A549 (cell line): ENCODE measurements at regions not wholly inside any gene's neighbourhood (a gene's known extent, or its start where the extent isn't known, plus 50 kb on each side); places are given as distances from the start of the nearest gene placed in this dataset.

Experiments used
- ATAC-seq, 2 experiments: fragments of 200-7000 bp in 1 of 2; fragments of >200 bp in 1 of 2; cut with Nextera tagmentation in 1 of 2; cut with Tn5 transposase in 1 of 2; 3 replicates each; pipeline versions ENCODE4 v1.8.0 to v1.9.1; 2018 to 2020; ENCODE audit warnings: mild to moderate bottlenecking in 1 of 2, moderate library complexity in 1 of 2
- CTCF ChIA-PET: fragments of 300-600 bp; sonication (Branson Sonifier 250); formaldehyde crosslinking; extraction: SDS; loops from one replicate; lab custom pipeline; 2021; ENCODE audit warnings: antibody characterized with exemption, inconsistent platforms; lab: Yijun Ruan, JAX
- POLR2A ChIA-PET: fragments of 350-600 bp; formaldehyde crosslinking; extraction: SDS; loops from one replicate; lab custom pipeline; 2021; ENCODE audit warnings: antibody characterized with exemption, inconsistent platforms; lab: Yijun Ruan, JAX
- DNase-seq, 2 experiments: peaks; one replicate each; pipeline versions ENCODE4 v3.0.0 to v3.0.0-alpha.2; 2011 to 2016; ENCODE audit warnings: low read depth in 1 of 2, low spot score in 1 of 2
- FAIRE-seq: peaks from 2 replicates; lab custom pipeline; 2011; peaks lifted over from hg19 to GRCh38; lab: Jason Lieb, UNC
- H3K27ac ChIP-seq, 2 experiments: fragments of >200 bp; sonication (Bioruptor Twin); formaldehyde crosslinking; 3 replicates each; pipeline ENCODE4 v1.5.1; 2016 to 2017
- H3K4me1 ChIP-seq: fragments of >200 bp; sonication (Bioruptor Twin); formaldehyde crosslinking; 3 replicates; pipeline ENCODE4 v1.6.1; 2016
- H3K4me2 ChIP-seq: fragments of >200 bp; sonication (Bioruptor Twin); formaldehyde crosslinking; 3 replicates; pipeline ENCODE4 v1.6.1; 2016
- H3K4me3 ChIP-seq: fragments of >200 bp; sonication (Bioruptor Twin); formaldehyde crosslinking; 3 replicates; pipeline ENCODE4 v1.5.1; 2016
- H3K9me3 ChIP-seq: fragments of >200 bp; sonication (Bioruptor Twin); formaldehyde crosslinking; 3 replicates; pipeline ENCODE4 v1.6.1; 2016
- BHLHE40 ChIP-seq: IDR thresholded peaks from 2 replicates; pipeline ENCODE4 v1.6.1; 2012; ENCODE audit warnings: low read depth, low read length, inconsistent platforms
- CBX2 ChIP-seq: fragments of 200-600 bp; sonication (generic); IDR thresholded peaks from 2 replicates; pipeline ENCODE4 v1.6.1; 2016; ENCODE audit warnings: low read depth, mild to moderate bottlenecking, borderline replicate concordance
- CHD2 ChIP-seq: fragments of 150-350 bp; IDR thresholded peaks from 2 replicates; pipeline ENCODE4 v1.6.1; 2014; ENCODE audit warnings: low read length; ENCODE audit not compliant: partially characterized antibody
- CHD4 ChIP-seq: fragments of 200-600 bp; sonication (generic); IDR thresholded peaks from 2 replicates; pipeline ENCODE4 v1.6.1; 2016; ENCODE audit warnings: antibody characterized with exemption, mild to moderate bottlenecking, borderline replicate concordance
- EHF ChIP-seq: fragments of 250-450 bp; sonication (Bioruptor Pico); IDR thresholded peaks from 2 replicates; pipeline ENCODE4 v1.5.0; 2020; ENCODE audit warnings: mild to moderate bottlenecking
- EP300 ChIP-seq, 2 experiments: fragments of >200 bp; sonication (Bioruptor Twin); formaldehyde crosslinking; IDR thresholded peaks; 2 replicates in 1 of 2; 3 replicates in 1 of 2; pipeline ENCODE4 v1.6.1; 2016 to 2017
- FOSB ChIP-seq: fragments of 250-450 bp; sonication (Bioruptor Pico); IDR thresholded peaks from 2 replicates; pipeline ENCODE4 v1.5.0; 2020; ENCODE audit warnings: mild to moderate bottlenecking, moderate library complexity
- FOSL2 ChIP-seq, 2 experiments: fragments of 450-650 bp in 1 of 2; fragments of >200 bp in 1 of 2; sonication (Bioruptor Twin) in 1 of 2; formaldehyde crosslinking; IDR thresholded peaks; 2 replicates each; pipeline versions ENCODE4 v1.5.0 to v1.6.1; 2016 to 2020; ENCODE audit warnings: mild to moderate bottlenecking in 1 of 2, moderate library complexity in 1 of 2
- FOXS1 ChIP-seq: fragments of 250-450 bp; sonication (Bioruptor Pico); IDR thresholded peaks from 2 replicates; pipeline ENCODE4 v1.5.0; 2020; ENCODE audit warnings: mild to moderate bottlenecking, moderate library complexity
- GATA3 ChIP-seq: IDR thresholded peaks from 2 replicates; pipeline ENCODE4 v1.6.1; 2012; ENCODE audit warnings: borderline replicate concordance
- HDAC2 ChIP-seq: fragments of 200-600 bp; sonication (generic); IDR thresholded peaks from 2 replicates; pipeline ENCODE4 v1.6.1; 2016
- HOXB13 ChIP-seq: fragments of 250-450 bp; sonication (Bioruptor Pico); IDR thresholded peaks from 2 replicates; pipeline ENCODE4 v1.5.0; 2020; ENCODE audit warnings: low read depth, mild to moderate bottlenecking, moderate library complexity
- JUN ChIP-seq, 2 experiments: fragments of >200 bp; sonication (Bioruptor Twin); formaldehyde crosslinking; IDR thresholded peaks; 2 replicates in 1 of 2; 3 replicates in 1 of 2; pipeline ENCODE4 v1.6.1; 2016 to 2017
- JUNB ChIP-seq: fragments of >200 bp; sonication (Bioruptor Twin); formaldehyde crosslinking; IDR thresholded peaks from 2 replicates; pipeline ENCODE4 v1.6.1; 2016
- MAZ ChIP-seq: fragments of 150-350 bp; IDR thresholded peaks from 2 replicates; pipeline ENCODE4 v1.6.1; 2014; ENCODE audit warnings: antibody characterized with exemption, low read depth, low read length, borderline replicate concordance
- NR3C1 ChIP-seq: fragments of >200 bp; sonication (Bioruptor Twin); formaldehyde crosslinking; IDR thresholded peaks from 3 replicates; pipeline ENCODE4 v1.6.1; 2017
- PBX3 ChIP-seq: IDR thresholded peaks from 2 replicates; pipeline ENCODE4 v1.6.1; 2012
- RAD21 ChIP-seq, 2 experiments: fragments of >200 bp in 1 of 2; sonication (Bioruptor Twin) in 1 of 2; formaldehyde crosslinking in 1 of 2; IDR thresholded peaks in 1 of 2; conservative IDR thresholded peaks in 1 of 2; 2 replicates in 1 of 2; 3 replicates in 1 of 2; pipeline ENCODE4 v1.6.1; 2012 to 2018; ENCODE audit warnings: inconsistent platforms in 1 of 2
- RARB ChIP-seq: fragments of 250-450 bp; sonication (Bioruptor Pico); IDR thresholded peaks from 2 replicates; pipeline ENCODE4 v1.8.0; 2021; ENCODE audit warnings: mild to moderate bottlenecking, moderate library complexity
- RCOR1 ChIP-seq: fragments of 150-350 bp; IDR thresholded peaks from 2 replicates; pipeline ENCODE4 v1.6.1; 2014; ENCODE audit warnings: antibody characterized with exemption, low read length, low read depth
- REST ChIP-seq: fragments of 200-600 bp; sonication (generic); IDR thresholded peaks from 2 replicates; pipeline ENCODE4 v1.6.1; 2016; ENCODE audit warnings: antibody characterized with exemption, mild to moderate bottlenecking, moderate library complexity
- SREBF2 ChIP-seq: fragments of 450-650 bp; IDR thresholded peaks from 2 replicates; pipeline ENCODE4 v1.6.1; 2014; ENCODE audit warnings: mild to moderate bottlenecking, moderate library complexity
- ZC3H11A ChIP-seq: fragments of 450-650 bp; IDR thresholded peaks from 2 replicates; pipeline ENCODE4 v1.6.1; 2014; ENCODE audit warnings: antibody characterized with exemption, mild to moderate bottlenecking
- ZNF302 ChIP-seq: fragments of 250-450 bp; sonication (Bioruptor Pico); IDR thresholded peaks from 2 replicates; pipeline ENCODE4 v1.9.0; 2021; ENCODE audit warnings: inconsistent platforms, mild to moderate bottlenecking, moderate library complexity
- ZSCAN20 ChIP-seq: fragments of 250-450 bp; sonication (Bioruptor Pico); IDR thresholded peaks from 2 replicates; pipeline ENCODE4 v1.8.0; 2022; ENCODE audit warnings: mild to moderate bottlenecking, moderate library complexity
- WGBS: methylation state at CpG from one replicate; pipeline ENCODE4 v1.1.6; 2017; ENCODE audit errors: missing lambda C conversion rate; 5-methylcytosine and 5-hydroxymethylcytosine counted together
- TF ChIP-seq, protein P1 (sequence below): fragments of >200 bp; sonication (Bioruptor Twin); formaldehyde crosslinking; IDR thresholded peaks from 2 replicates; pipeline ENCODE4 v1.6.1; 2016
- TF ChIP-seq, protein P2 (sequence below): IDR thresholded peaks from 2 replicates; pipeline ENCODE4 v1.6.1; 2012
- TF ChIP-seq, protein P3 (sequence below): IDR thresholded peaks from 2 replicates; pipeline ENCODE4 v1.6.1; 2012; ENCODE audit warnings: low read depth, borderline replicate concordance

DNA sequence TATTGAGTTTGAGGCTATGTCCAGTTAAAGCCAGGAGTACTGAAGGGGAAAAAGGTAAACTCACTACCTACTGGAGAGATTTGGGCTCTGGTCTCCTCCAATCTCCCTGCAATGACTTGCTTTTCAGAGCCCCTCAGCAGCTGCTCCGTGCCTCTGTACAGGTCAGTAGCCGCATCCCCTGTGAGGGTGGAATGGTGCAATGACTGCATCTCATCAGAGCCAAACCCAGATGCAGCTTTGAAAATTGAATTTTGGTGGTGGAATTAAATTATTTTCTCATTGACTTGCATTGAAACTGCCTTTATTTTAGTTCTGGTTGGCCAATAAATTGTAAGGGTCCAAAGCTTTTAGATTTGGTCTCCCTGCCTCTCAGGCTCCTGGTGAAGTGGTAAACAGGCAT, 166.7 kb downstream of the DLL1 start (continued):
- no peak for TF ChIP-seq FOSB (CRISPR knock-in tag)
- TF ChIP-seq HDAC2, result no peak
- no peak for TF ChIP-seq MAZ

GRCh38 chr6:170122651-170123050, 168.2 kb downstream of the DLL1 start:
- ATAC-seq, result no peak
- no peak for DNase-seq
- FAIRE-seq, result no peak
- H3K4me1 ChIP-seq, result no peaks in the 10 kb centered on the region
- no peak for TF ChIP-seq RAD21 (conservative IDR thresholded peaks at IDR 0.05 in 1 of 2, IDR thresholded peaks at IDR 0.05 in 1 of 2)
- TF ChIP-seq FOXS1, result no peak
- TF ChIP-seq ZC3H11A, result no peak
- no peak for TF ChIP-seq EP300 (IDR thresholded peaks at IDR 0.05)
- TF ChIP-seq RARB (CRISPR knock-in tag), result no peak
- no peak for TF ChIP-seq CBX2
- no peak for TF ChIP-seq JUNB
- TF ChIP-seq ZSCAN20, result no peak
- TF ChIP-seq BHLHE40, result no peak
- TF ChIP-seq ZNF302 (CRISPR knock-in tag), result no peak
- no peak for TF ChIP-seq CHD4
- no peak for TF ChIP-seq HDAC2
- TF ChIP-seq CHD2, result no peak
- TF ChIP-seq, protein P1, sequence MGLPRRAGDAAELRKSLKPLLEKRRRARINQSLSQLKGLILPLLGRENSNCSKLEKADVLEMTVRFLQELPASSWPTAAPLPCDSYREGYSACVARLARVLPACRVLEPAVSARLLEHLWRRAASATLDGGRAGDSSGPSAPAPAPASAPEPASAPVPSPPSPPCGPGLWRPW, result no peak
- TF ChIP-seq NR3C1, result no peak
- no peak overlapping the region for H3K27ac ChIP-seq
- no peak overlapping the region for H3K4me3 ChIP-seq
- no peak overlapping the region for H3K4me2 ChIP-seq
- H3K9me3 ChIP-seq, result no peaks in the 10 kb centered on the region
- WGBS, result 33% methylated on average over 1 of the region's 1 CpG
- POLR2A ChIA-PET, result no interaction called here
- CTCF ChIA-PET, result no interaction called here

- Histone ChIP-seq H3K4me2 (no peak overlapping the region), H3K4me1 (no peaks in the 10 kb centered on the region), H3K9me3 (no peaks in the 10 kb centered on the region), H3K27ac (no peak overlapping the region), H3K4me3 (no peak overlapping the region)
- CTCF ChIA-PET, result no interaction called here
- POLR2A ChIA-PET, result no interaction called here
- ATAC-seq (no peak), DNase-seq (no peak), FAIRE-seq (no peak)
- WGBS, result 32% methylated on average over 12 of the region's 21 CpGs
- TF ChIP-seq RCOR1 (no peak), BHLHE40 (no peak), CBX2 (no peak), HOXB13 (CRISPR knock-in tag) (no peak), RARB (CRISPR knock-in tag) (no peak), FOSL2 (IDR thresholded peaks at IDR 0.05) (no peak), FOSL2 (CRISPR knock-in tag; IDR thresholded peaks at IDR 0.05) (no peak), EHF (CRISPR knock-in tag) (no peak)
- TF ChIP-seq, protein P2, sequence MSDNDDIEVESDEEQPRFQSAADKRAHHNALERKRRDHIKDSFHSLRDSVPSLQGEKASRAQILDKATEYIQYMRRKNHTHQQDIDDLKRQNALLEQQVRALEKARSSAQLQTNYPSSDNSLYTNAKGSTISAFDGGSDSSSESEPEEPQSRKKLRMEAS, result no peak
Observed at GRCh38 chr6:170117111-170117972, 173.5 kb downstream of the DLL1 start.

GRCh38 chr6:170116636-170117035, 174.2 kb downstream of the DLL1 start:
- no peak overlapping the region for H3K27ac ChIP-seq
- ChIA-PET CTCF (no interaction called here), POLR2A (no interaction called here)
- H3K9me3 ChIP-seq, result no peaks in the 10 kb centered on the region
- FAIRE-seq (no peak), DNase-seq (no peak), ATAC-seq (no peak)
- no peak overlapping the region for H3K4me3 ChIP-seq
- H3K4me1 ChIP-seq, result no peaks in the 10 kb centered on the region
- 59% methylated on average over 6 of the region's 7 CpGs for WGBS
- no peak overlapping the region for H3K4me2 ChIP-seq
- TF ChIP-seq SREBF2, result no peak
- TF ChIP-seq GATA3, result no peak
- TF ChIP-seq, protein P3, sequence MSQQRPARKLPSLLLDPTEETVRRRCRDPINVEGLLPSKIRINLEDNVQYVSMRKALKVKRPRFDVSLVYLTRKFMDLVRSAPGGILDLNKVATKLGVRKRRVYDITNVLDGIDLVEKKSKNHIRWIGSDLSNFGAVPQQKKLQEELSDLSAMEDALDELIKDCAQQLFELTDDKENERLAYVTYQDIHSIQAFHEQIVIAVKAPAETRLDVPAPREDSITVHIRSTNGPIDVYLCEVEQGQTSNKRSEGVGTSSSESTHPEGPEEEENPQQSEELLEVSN, result no peak
- TF ChIP-seq FOSB (CRISPR knock-in tag), result no peak
- TF ChIP-seq CHD4, result no peak
- no peak for TF ChIP-seq JUN (IDR thresholded peaks at IDR 0.05)
- TF ChIP-seq, protein P2, result no peak
- no peak for TF ChIP-seq PBX3
- no peak for TF ChIP-seq REST
- no peak for TF ChIP-seq CHD2
